ENCODE measurements at regions not wholly inside any gene's neighbourhood (a gene's known extent, or its start where the extent isn't known, plus 50 kb on each side); places are given as distances from the start of the nearest gene placed in this dataset.

DNA sequence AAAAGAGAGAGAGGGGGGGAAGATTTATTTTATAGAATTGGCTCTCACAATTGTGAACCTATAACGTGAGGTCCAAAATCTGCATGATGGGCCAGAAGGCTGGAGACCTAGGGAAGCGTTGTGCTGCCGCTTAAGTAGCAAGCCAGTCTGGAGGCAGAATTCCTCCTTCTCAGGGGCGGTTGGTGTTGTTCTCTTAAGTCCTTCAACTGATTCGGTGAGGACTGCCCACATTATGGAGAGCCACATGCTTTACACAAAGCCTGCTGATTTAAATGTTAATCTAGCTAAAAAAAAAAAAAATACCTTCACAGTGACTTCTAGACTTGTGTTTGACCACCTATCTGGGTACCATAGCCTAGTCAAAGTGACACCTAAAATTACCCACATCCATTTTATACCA, 64.2 kb upstream of the CKS2 start:
- TF ChIP-seq, protein P1, sequence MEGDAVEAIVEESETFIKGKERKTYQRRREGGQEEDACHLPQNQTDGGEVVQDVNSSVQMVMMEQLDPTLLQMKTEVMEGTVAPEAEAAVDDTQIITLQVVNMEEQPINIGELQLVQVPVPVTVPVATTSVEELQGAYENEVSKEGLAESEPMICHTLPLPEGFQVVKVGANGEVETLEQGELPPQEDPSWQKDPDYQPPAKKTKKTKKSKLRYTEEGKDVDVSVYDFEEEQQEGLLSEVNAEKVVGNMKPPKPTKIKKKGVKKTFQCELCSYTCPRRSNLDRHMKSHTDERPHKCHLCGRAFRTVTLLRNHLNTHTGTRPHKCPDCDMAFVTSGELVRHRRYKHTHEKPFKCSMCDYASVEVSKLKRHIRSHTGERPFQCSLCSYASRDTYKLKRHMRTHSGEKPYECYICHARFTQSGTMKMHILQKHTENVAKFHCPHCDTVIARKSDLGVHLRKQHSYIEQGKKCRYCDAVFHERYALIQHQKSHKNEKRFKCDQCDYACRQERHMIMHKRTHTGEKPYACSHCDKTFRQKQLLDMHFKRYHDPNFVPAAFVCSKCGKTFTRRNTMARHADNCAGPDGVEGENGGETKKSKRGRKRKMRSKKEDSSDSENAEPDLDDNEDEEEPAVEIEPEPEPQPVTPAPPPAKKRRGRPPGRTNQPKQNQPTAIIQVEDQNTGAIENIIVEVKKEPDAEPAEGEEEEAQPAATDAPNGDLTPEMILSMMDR (IDR thresholded peaks at IDR 0.05), result no peak
- TF ChIP-seq EP300 (IDR thresholded peaks at IDR 0.05) (no peak), POLR2AphosphoS5 (IDR thresholded peaks at IDR 0.05) (no peak), POLR2A (IDR thresholded peaks at IDR 0.05; ENCODE audit: low read depth) (no peak)

Measured in esophagus muscularis mucosa (tissue), 4 donors.